Mucosa of rectum (tissue), 2 donors: ENCODE measurements at regions not wholly inside any gene's neighbourhood (a gene's known extent, or its start where the extent isn't known, plus 50 kb on each side); places are given as distances from the start of the nearest gene placed in this dataset.

Experiments
- H3K27ac ChIP-seq, 2 donors: one replicate each; pipeline ENCODE4 v1.7.0; 2013; ENCODE audit warnings: inconsistent platforms in 2 of 2, low read depth in 2 of 2, low read length in 2 of 2
- H3K27me3 ChIP-seq, 2 donors: one replicate each; pipeline ENCODE4 v1.7.0; 2013; ENCODE audit warnings: low read length in 2 of 2; ENCODE audit not compliant: control insufficient read depth in 2 of 2, insufficient read depth in 2 of 2
- H3K36me3 ChIP-seq, 2 donors: one replicate each; pipeline ENCODE4 v1.7.0; 2013; ENCODE audit warnings: low read length in 2 of 2; ENCODE audit not compliant: control insufficient read depth in 2 of 2, insufficient read depth in 2 of 2
- H3K4me1 ChIP-seq, 2 donors: one replicate each; pipeline ENCODE4 v1.7.0; 2013; ENCODE audit warnings: low read length in 2 of 2, mild to moderate bottlenecking in 1 of 2; ENCODE audit not compliant: control insufficient read depth in 2 of 2, insufficient read depth in 2 of 2
- H3K4me3 ChIP-seq, 2 donors: one replicate each; pipeline ENCODE4 v1.7.0; 2013; ENCODE audit warnings: low read length in 2 of 2
- H3K9ac ChIP-seq, 2 donors: one replicate each; pipeline ENCODE4 v1.7.0; 2013; ENCODE audit warnings: low read length in 2 of 2, low read depth in 1 of 2, mild to moderate bottlenecking in 1 of 2
- H3K9me3 ChIP-seq, 2 donors: one replicate each; pipeline ENCODE4 v1.7.0; 2013; ENCODE audit warnings: low read length in 2 of 2; ENCODE audit not compliant: control insufficient read depth in 2 of 2
- donor health status: healthy.
- donor health status: Normal muscosa, but diverticular disease.

- no peaks in the 10 kb centered on the region for H3K36me3 ChIP-seq
- H3K9ac ChIP-seq, result no peak overlapping the region
- no peak overlapping the region for H3K27ac ChIP-seq
- H3K4me1 ChIP-seq, result no peaks in the 10 kb centered on the region
- H3K4me3 ChIP-seq, result no peak overlapping the region
- H3K9me3 ChIP-seq, result no peaks in the 10 kb centered on the region
- H3K27me3 ChIP-seq, result no peaks in the 10 kb centered on the region
These were observed 336.4 kb upstream of the TMEM229A start for GRCh38 chr7:124369310-124369709.

GRCh38 chr7:124366118-124366517, 333.3 kb upstream of the TMEM229A start:
- Histone ChIP-seq H3K9me3 (no peaks in the 10 kb centered on the region), H3K27ac (no peak overlapping the region), H3K4me3 (no peak overlapping the region), H3K27me3 (no peaks in the 10 kb centered on the region), H3K9ac (no peak overlapping the region), H3K36me3 (no peaks in the 10 kb centered on the region), H3K4me1 (no peaks in the 10 kb centered on the region)

GRCh38 chr7:124364283-124364682, 331.4 kb upstream of the TMEM229A start:
- Histone ChIP-seq H3K36me3 (no peaks in the 10 kb centered on the region), H3K27ac (no peak overlapping the region), H3K9me3 (no peaks in the 10 kb centered on the region), H3K27me3 (no peaks in the 10 kb centered on the region), H3K9ac (no peak overlapping the region), H3K4me1 (no peaks in the 10 kb centered on the region), H3K4me3 (no peak overlapping the region)

GRCh38 chr7:124354201-124354600, 321.3 kb upstream of the TMEM229A start:
- Histone ChIP-seq H3K9me3 (no peaks in the 10 kb centered on the region), H3K27me3 (no peaks in the 10 kb centered on the region), H3K27ac (no peak overlapping the region), H3K36me3 (no peaks in the 10 kb centered on the region), H3K9ac (no peak overlapping the region), H3K4me1 (no peaks in the 10 kb centered on the region), H3K4me3 (no peak overlapping the region)

- no peaks in the 10 kb centered on the region for H3K27me3 ChIP-seq
- H3K4me1 ChIP-seq, result no peaks in the 10 kb centered on the region
- no peaks in the 10 kb centered on the region for H3K36me3 ChIP-seq
- H3K27ac ChIP-seq, result no peak overlapping the region
- H3K9ac ChIP-seq, result no peak overlapping the region
- no peak overlapping the region for H3K4me3 ChIP-seq
- H3K9me3 ChIP-seq, result no peaks in the 10 kb centered on the region
These were observed 319.1 kb upstream of the TMEM229A start for GRCh38 chr7:124351950-124352349.

- Histone ChIP-seq H3K9ac (no peak overlapping the region), H3K4me3 (no peak overlapping the region), H3K4me1 (no peaks in the 10 kb centered on the region), H3K9me3 (no peaks in the 10 kb centered on the region), H3K36me3 (no peaks in the 10 kb centered on the region), H3K27me3 (no peaks in the 10 kb centered on the region), H3K27ac (no peak overlapping the region)
These were observed 316.6 kb upstream of the TMEM229A start for GRCh38 chr7:124349443-124349842.

- no peak overlapping the region for H3K27ac ChIP-seq
- no peaks in the 10 kb centered on the region for H3K36me3 ChIP-seq
- no peak overlapping the region for H3K9ac ChIP-seq
- no peak overlapping the region for H3K4me3 ChIP-seq
- H3K27me3 ChIP-seq, result no peaks in the 10 kb centered on the region
- H3K4me1 ChIP-seq, result no peaks in the 10 kb centered on the region
- no peaks in the 10 kb centered on the region for H3K9me3 ChIP-seq
These were observed 306.0 kb upstream of the TMEM229A start for GRCh38 chr7:124338861-124339260.

- Histone ChIP-seq H3K4me1 (no peaks in the 10 kb centered on the region), H3K4me3 (no peak overlapping the region), H3K36me3 (no peaks in the 10 kb centered on the region), H3K27ac (no peak overlapping the region), H3K9ac (no peak overlapping the region), H3K27me3 (no peaks in the 10 kb centered on the region), H3K9me3 (no peaks in the 10 kb centered on the region)
These were observed 298.0 kb upstream of the TMEM229A start for GRCh38 chr7:124330731-124331407.

GRCh38 chr7:124328774-124329173, 295.9 kb upstream of the TMEM229A start:
- Histone ChIP-seq H3K36me3 (no peaks in the 10 kb centered on the region), H3K4me1 (no peaks in the 10 kb centered on the region), H3K9me3 (no peaks in the 10 kb centered on the region), H3K27ac (no peak overlapping the region), H3K27me3 (no peaks in the 10 kb centered on the region), H3K4me3 (no peak overlapping the region), H3K9ac (no peak overlapping the region)

GRCh38 chr7:124324262-124324661, 291.4 kb upstream of the TMEM229A start:
- Histone ChIP-seq H3K9ac (no peak overlapping the region), H3K27me3 (no peaks in the 10 kb centered on the region), H3K4me3 (no peak overlapping the region), H3K9me3 (no peaks in the 10 kb centered on the region), H3K4me1 (no peaks in the 10 kb centered on the region), H3K27ac (no peak overlapping the region), H3K36me3 (no peaks in the 10 kb centered on the region)

GRCh38 chr7:124323597-124323996, 290.7 kb upstream of the TMEM229A start:
- no peaks in the 10 kb centered on the region for H3K4me1 ChIP-seq
- H3K27ac ChIP-seq, result no peak overlapping the region
- H3K36me3 ChIP-seq, result no peaks in the 10 kb centered on the region
- no peaks in the 10 kb centered on the region for H3K9me3 ChIP-seq
- H3K9ac ChIP-seq, result no peak overlapping the region
- H3K4me3 ChIP-seq, result no peak overlapping the region
- H3K27me3 ChIP-seq, result no peaks in the 10 kb centered on the region
